ENCODE measurements at regions not wholly inside any gene's neighbourhood (a gene's known extent, or its start where the extent isn't known, plus 50 kb on each side); places are given as distances from the start of the nearest gene placed in this dataset.

- Histone ChIP-seq H2AFZ (ENCODE audit: low read depth, low read length) (no peak overlapping the region), H3K27ac (ENCODE audit: extremely low read depth, low read depth, low read length) (no peak overlapping the region), H3K9me3 (replicated peaks; ENCODE audit: control insufficient read depth, insufficient read depth, low read depth, low read length) (no peaks in the 10 kb centered on the region; the same call in 1 of the 2 replicates), H3K4me2 (ENCODE audit: insufficient read depth, low read length) (no peak overlapping the region), H3K79me2 (ENCODE audit: control insufficient read depth, insufficient read depth, low read length) (no peaks in the 10 kb centered on the region), H4K20me1 (replicated peaks; ENCODE audit: control insufficient read depth, insufficient read depth, low read length) (no peaks in the 10 kb centered on the region), H3K9me1 (ENCODE audit: control insufficient read depth, insufficient read depth, low read length) (no peaks in the 10 kb centered on the region), H3K4me1 (replicated peaks in 1 of 2; ENCODE audit: control insufficient read depth in 2 of 2, insufficient read depth in 2 of 2, low read length in 2 of 2) (no peaks in the 10 kb centered on the region), H3K9ac (ENCODE audit: insufficient read depth in 1 of 2, low read depth in 2 of 2, low read length in 2 of 2) (no peak overlapping the region), H3K36me3 (ENCODE audit: control insufficient read depth, insufficient read depth, low read length) (no peaks in the 10 kb centered on the region), H3K4me3 (no peak overlapping the region), H3K27me3 (ENCODE audit: control insufficient read depth in 2 of 2, insufficient read depth in 2 of 2, low read length in 2 of 2) (no peaks in the 10 kb centered on the region)
- TF ChIP-seq RNF2 (IDR thresholded peaks at IDR 0.05) (no peak), ZNF609 (CRISPR knock-in tag; IDR thresholded peaks at IDR 0.05; ENCODE audit: borderline replicate concordance) (no peak), HDAC6 (IDR thresholded peaks at IDR 0.05; ENCODE audit: low read depth, low read length) (no peak), EGR1 (conservative IDR thresholded peaks at IDR 0.05) (no peak), SUPT5H (IDR thresholded peaks at IDR 0.05) (no peak), RBM34 (IDR thresholded peaks at IDR 0.05; ENCODE audit: borderline replicate concordance, insufficient read depth, low read length) (no peak), TCFL5 (CRISPR knock-in tag; conservative IDR thresholded peaks at IDR 0.05) (no peak), NR2F6 (CRISPR knock-in tag; IDR thresholded peaks at IDR 0.05) (no peak), MBD1 (CRISPR knock-in tag; IDR thresholded peaks at IDR 0.05) (no peak), ZFPM2 (CRISPR knock-in tag; IDR thresholded peaks at IDR 0.05) (no peak), TCF15 (CRISPR knock-in tag; IDR thresholded peaks at IDR 0.05) (no peak), DIDO1 (tag; IDR thresholded peaks at IDR 0.05; ENCODE audit: low read depth) (no peak), ZNF699 (CRISPR knock-in tag; IDR thresholded peaks at IDR 0.05; ENCODE audit: insufficient replicate concordance) (no peak), TOE1 (IDR thresholded peaks at IDR 0.05; ENCODE audit: borderline replicate concordance) (no peak), TOE1 (CRISPR knock-in tag; IDR thresholded peaks at IDR 0.05; ENCODE audit: borderline replicate concordance, low read depth) (no peak), STAG1 (CRISPR knock-in tag; IDR thresholded peaks at IDR 0.05; ENCODE audit: borderline replicate concordance) (no peak)
- no TSS peak for BruUV-seq (replicated peaks)
- no peak for FAIRE-seq
- 0% methylated on average over 4 of the region's 4 CpGs for WGBS (ENCODE audit: insufficient coverage, low coverage, missing lambda C conversion rate)
- no peak for DNase-seq (ENCODE audit: extremely low read depth in 1 of 4, low spot score in 3 of 4)
- CTCF ChIA-PET (ENCODE audit: low intra/inter-chr PET ratio): no interaction called here
- ATAC-seq: no peak
- intact Hi-C loops (cut with micrococcal nuclease): no loop called here
- POLR2A ChIA-PET: no interaction called here
- in situ Hi-C loops (cut with MboI): no loop called here
These were observed 85.9 kb downstream of the POM121L12 start for GRCh38 chr7:53121374-53121773.
